ENCODE measurements at regions not wholly inside any gene's neighbourhood (a gene's known extent, or its start where the extent isn't known, plus 50 kb on each side); places are given as distances from the start of the nearest gene placed in this dataset.

DNA sequence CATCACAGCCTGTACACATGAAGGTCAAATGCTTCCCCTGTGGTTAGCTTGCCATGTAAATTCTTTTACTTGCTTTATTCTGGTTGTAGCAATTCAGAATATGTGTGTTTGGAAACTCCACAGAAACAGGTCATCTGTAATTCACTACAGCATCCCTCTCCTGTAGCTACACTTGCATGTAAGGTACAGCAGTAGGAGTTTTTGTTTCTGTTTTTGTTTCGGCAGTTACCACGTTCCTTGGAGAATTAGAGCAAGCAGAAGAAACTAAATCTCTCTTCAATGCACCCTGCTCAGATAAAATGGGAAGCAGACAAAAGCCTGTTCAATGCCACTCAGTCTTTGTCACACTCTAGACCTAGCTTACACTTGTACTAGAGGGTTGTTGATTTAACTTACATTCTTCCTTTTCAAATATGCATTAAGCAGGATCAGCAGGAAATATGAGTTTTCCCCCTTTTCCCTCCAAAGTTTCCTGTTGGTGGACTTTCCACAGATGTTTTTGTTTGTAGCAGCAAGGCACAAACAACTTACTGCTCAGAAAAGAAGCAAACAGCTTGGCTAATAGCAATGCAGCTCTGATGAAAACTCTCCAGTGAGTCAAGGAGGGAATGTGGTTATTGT lies 80.9 kb downstream of the YIPF5 start:
- no peaks in the 10 kb centered on the region for H3K27me3 ChIP-seq
- H3K4me3 ChIP-seq = no peak overlapping the region
- H3K4me1 ChIP-seq = peaks cover 0 to 8% (median 0%) of the 10 kb centered on the region in 4 donors
- intact Hi-C loops (cut with DNase I; ENCODE audit: low total_unique reads) (no loop called here), in situ Hi-C loops (cut with MboI; ENCODE audit: low pct_ligation_motif_present in 1 of 4, low pct_unique_long_range_greater_than_20kb in 1 of 4, low sequenced_read_pairs in 3 of 4) (no loop called here)
- H3K36me3 ChIP-seq = no peaks in the 10 kb centered on the region
- DNase-seq = no peak
- H3K27ac ChIP-seq = no peak overlapping the region
- H3K9me3 ChIP-seq = no peaks in the 10 kb centered on the region
- 40 to 51% methylated on average over 2 of the region's 2 CpGs for WGBS, 2 donors (ENCODE audit: low coverage in 1 of 2)
- TF ChIP-seq EP300 (IDR thresholded peaks at IDR 0.05; ENCODE audit: low read depth) (no peak), POLR2AphosphoS5 (IDR thresholded peaks at IDR 0.05) (no peak)

DNA sequence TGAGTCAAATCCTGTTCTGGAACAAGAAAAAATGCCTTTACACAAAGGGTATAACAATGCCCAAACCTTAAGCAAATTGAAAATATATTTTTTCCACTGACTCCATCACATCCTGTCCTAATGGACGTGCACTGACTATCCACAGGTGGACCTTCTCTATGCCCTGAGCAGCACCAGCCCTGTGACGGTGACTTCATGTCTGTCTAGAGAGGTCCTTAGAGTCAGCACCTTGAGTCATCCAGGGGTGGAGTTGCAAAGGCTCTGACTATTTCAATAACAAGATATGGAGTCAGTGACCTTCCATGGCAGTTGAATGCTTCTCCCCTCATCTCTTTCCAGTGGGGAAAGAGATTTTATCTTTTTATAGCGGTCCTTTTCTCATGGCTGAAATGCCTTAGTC lies 78.0 kb downstream of the YIPF5 start:
- H3K36me3 ChIP-seq = no peaks in the 10 kb centered on the region
- H3K4me1 ChIP-seq = peaks cover 0 to 8% (median 0%) of the 10 kb centered on the region in 4 donors
- H3K9me3 ChIP-seq = no peaks in the 10 kb centered on the region
- H3K4me3 ChIP-seq = no peak overlapping the region
- TF ChIP-seq, protein P1, sequence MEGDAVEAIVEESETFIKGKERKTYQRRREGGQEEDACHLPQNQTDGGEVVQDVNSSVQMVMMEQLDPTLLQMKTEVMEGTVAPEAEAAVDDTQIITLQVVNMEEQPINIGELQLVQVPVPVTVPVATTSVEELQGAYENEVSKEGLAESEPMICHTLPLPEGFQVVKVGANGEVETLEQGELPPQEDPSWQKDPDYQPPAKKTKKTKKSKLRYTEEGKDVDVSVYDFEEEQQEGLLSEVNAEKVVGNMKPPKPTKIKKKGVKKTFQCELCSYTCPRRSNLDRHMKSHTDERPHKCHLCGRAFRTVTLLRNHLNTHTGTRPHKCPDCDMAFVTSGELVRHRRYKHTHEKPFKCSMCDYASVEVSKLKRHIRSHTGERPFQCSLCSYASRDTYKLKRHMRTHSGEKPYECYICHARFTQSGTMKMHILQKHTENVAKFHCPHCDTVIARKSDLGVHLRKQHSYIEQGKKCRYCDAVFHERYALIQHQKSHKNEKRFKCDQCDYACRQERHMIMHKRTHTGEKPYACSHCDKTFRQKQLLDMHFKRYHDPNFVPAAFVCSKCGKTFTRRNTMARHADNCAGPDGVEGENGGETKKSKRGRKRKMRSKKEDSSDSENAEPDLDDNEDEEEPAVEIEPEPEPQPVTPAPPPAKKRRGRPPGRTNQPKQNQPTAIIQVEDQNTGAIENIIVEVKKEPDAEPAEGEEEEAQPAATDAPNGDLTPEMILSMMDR (IDR thresholded peaks at IDR 0.05) = no peak
- TF ChIP-seq POLR2A (IDR thresholded peaks at IDR 0.05) (no peak), POLR2AphosphoS5 (IDR thresholded peaks at IDR 0.05) (no peak), EP300 (IDR thresholded peaks at IDR 0.05; ENCODE audit: low read depth) (no peak)
- DNase-seq = no peak
- in situ Hi-C loops (cut with MboI; ENCODE audit: low pct_ligation_motif_present in 1 of 4, low pct_unique_long_range_greater_than_20kb in 1 of 4, low sequenced_read_pairs in 3 of 4) = no loop called here
- H3K27ac ChIP-seq = no peak overlapping the region
- H3K27me3 ChIP-seq = no peaks in the 10 kb centered on the region
- 80 to 92% methylated on average over 3 of the region's 3 CpGs for WGBS, 2 donors (ENCODE audit: low coverage in 1 of 2)
- intact Hi-C loops (cut with DNase I; ENCODE audit: low total_unique reads) = no loop called here

DNA sequence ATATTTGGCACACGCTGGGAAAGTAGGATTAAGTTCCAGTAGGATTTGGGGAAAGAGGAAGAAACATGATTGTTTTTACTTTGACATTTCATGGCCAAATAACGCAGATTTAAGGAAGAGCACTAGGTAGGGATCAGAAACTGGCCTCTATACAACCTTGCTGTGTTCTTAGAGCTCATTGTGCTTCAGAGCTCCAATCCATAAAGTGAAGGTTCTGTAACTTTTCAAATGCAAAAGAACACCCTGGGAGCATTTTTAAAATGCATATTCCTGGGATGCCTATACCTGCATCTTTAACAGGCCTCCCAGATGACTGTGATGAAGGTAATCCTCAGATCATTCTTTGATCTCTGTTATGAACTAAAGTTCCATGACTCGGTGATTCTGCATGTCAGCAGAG lies 77.1 kb downstream of the YIPF5 start:
- Histone ChIP-seq H3K4me3 (no peak overlapping the region), H3K9me3 (no peaks in the 10 kb centered on the region), H3K4me1 (peaks cover 0 to 8% (median 0%) of the 10 kb centered on the region in 4 donors), H3K27me3 (no peaks in the 10 kb centered on the region), H3K27ac (no peak overlapping the region), H3K36me3 (no peaks in the 10 kb centered on the region)
- 73 to 77% methylated on average over 2 to 3 of the region's 3 CpGs for WGBS, 2 donors (ENCODE audit: low coverage in 1 of 2)
- TF ChIP-seq POLR2A (IDR thresholded peaks at IDR 0.05) (no peak), EP300 (IDR thresholded peaks at IDR 0.05; ENCODE audit: low read depth) (no peak), POLR2AphosphoS5 (IDR thresholded peaks at IDR 0.05) (no peak)
- TF ChIP-seq, protein P1 (IDR thresholded peaks at IDR 0.05) = no peak
- in situ Hi-C loops (cut with MboI; ENCODE audit: low pct_ligation_motif_present in 1 of 4, low pct_unique_long_range_greater_than_20kb in 1 of 4, low sequenced_read_pairs in 3 of 4) = no loop called here
- no peak for DNase-seq
- intact Hi-C loops (cut with DNase I; ENCODE audit: low total_unique reads) = no loop called here

DNA sequence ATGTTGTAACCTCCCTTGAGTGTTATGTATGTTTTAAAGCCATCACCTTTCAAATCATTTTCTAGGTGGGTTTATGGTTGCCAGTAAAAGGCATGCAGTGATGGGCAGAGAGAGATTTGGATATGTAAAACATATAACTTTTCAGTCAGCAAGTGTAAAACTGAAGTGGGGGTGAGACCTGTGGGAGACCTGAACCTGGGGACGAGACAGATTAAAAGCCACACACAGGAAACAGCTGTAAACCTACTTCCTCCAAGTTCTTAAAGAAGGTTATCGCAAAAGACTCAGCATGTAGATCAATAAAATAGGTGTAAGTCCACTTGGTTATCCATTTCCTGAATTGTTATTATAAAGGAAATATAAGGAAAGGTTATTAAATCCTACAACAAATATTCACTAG lies 76.6 kb downstream of the YIPF5 start:
- 57 to 60% methylated on average over 1 to 2 of the region's 2 CpGs for WGBS, 2 donors (ENCODE audit: low coverage in 1 of 2)
- Histone ChIP-seq H3K9me3 (no peaks in the 10 kb centered on the region), H3K4me1 (peaks cover 0 to 8% (median 0%) of the 10 kb centered on the region in 4 donors), H3K27ac (no peak overlapping the region), H3K27me3 (no peaks in the 10 kb centered on the region), H3K4me3 (no peak overlapping the region), H3K36me3 (no peaks in the 10 kb centered on the region)
- intact Hi-C loops (cut with DNase I; ENCODE audit: low total_unique reads) (no loop called here), in situ Hi-C loops (cut with MboI; ENCODE audit: low pct_ligation_motif_present in 1 of 4, low pct_unique_long_range_greater_than_20kb in 1 of 4, low sequenced_read_pairs in 3 of 4) (no loop called here)
- TF ChIP-seq POLR2A (IDR thresholded peaks at IDR 0.05) (no peak), POLR2AphosphoS5 (IDR thresholded peaks at IDR 0.05) (no peak), EP300 (IDR thresholded peaks at IDR 0.05; ENCODE audit: low read depth) (no peak)
- TF ChIP-seq, protein P1 (IDR thresholded peaks at IDR 0.05) = no peak
- DNase-seq = no peak

DNA sequence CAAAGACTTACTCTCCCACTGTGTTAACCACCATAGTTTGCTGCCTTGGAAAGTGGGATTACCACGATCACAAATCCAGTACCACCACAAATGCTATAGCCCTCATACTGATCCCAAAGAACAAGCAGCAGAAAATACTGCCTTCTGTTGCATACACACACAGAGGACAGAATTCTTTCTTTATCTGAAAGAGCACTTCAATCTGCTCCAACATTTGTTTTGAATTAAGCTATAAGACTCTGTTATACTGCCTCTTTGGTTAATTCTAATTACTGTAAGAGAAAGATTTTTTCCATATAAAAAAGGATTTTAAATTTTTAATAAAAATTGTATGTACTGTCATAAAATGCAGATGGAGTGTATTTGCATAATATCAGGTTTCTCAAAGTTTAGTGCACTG lies 69.8 kb downstream of the YIPF5 start:
- no peaks in the 10 kb centered on the region for H3K36me3 ChIP-seq
- WGBS, 2 donors (ENCODE audit: low coverage in 1 of 2) = 90% methylated on average over 1 of the region's 1 CpG; no CpG with 5 or more reads in 1 of the 2 donors
- no peak for TF ChIP-seq EP300 (IDR thresholded peaks at IDR 0.05; ENCODE audit: low read depth)
- TF ChIP-seq, protein P1 (IDR thresholded peaks at IDR 0.05) = no peak
- TF ChIP-seq POLR2A (IDR thresholded peaks at IDR 0.05) = no peak
- no peak for TF ChIP-seq POLR2AphosphoS5 (IDR thresholded peaks at IDR 0.05)
- no peak overlapping the region for H3K4me3 ChIP-seq
- no peak for DNase-seq
- H3K9me3 ChIP-seq = no peaks in the 10 kb centered on the region
- intact Hi-C loops (cut with DNase I; ENCODE audit: low total_unique reads) = no loop called here
- no peaks in the 10 kb centered on the region for H3K27me3 ChIP-seq
- in situ Hi-C loops (cut with MboI; ENCODE audit: low pct_ligation_motif_present in 1 of 4, low pct_unique_long_range_greater_than_20kb in 1 of 4, low sequenced_read_pairs in 3 of 4) = no loop called here
- H3K27ac ChIP-seq = no peak overlapping the region
- no peaks in the 10 kb centered on the region for H3K4me1 ChIP-seq
